Right renal pelvis (tissue), 4 donors: ENCODE measurements at regions not wholly inside any gene's neighbourhood (a gene's known extent, or its start where the extent isn't known, plus 50 kb on each side); places are given as distances from the start of the nearest gene placed in this dataset.
"Not testable (repeated sequence)": the region's sequence is repeated elsewhere in the genome, so short reads cannot be mapped to it uniquely, and the experiment has no call there.

ENCODE experiments used
- DNase-seq, 4 donors: peaks; one replicate each; pipeline ENCODE4 v3.0.0-alpha.2; 2013; ENCODE audit warnings: low read depth in 4 of 4, low spot score in 3 of 4, missing footprints in 1 of 4

- DNase-seq = no peak
These were observed 229.6 kb upstream of the ZNF217 start for GRCh38 chr20:53823121-53823764.

- DNase-seq = no peak
These were observed 228.9 kb upstream of the ZNF217 start for GRCh38 chr20:53822534-53822933.

GRCh38 chr20:53819973-53820451 is 226.4 kb upstream of the ZNF217 start:
- no peak for DNase-seq

- DNase-seq = no peak
These were observed 225.0 kb upstream of the ZNF217 start for GRCh38 chr20:53818457-53819177.

GRCh38 chr20:53817513-53817912 is 223.9 kb upstream of the ZNF217 start:
- not testable (repeated sequence) for DNase-seq

GRCh38 chr20:53816872-53817398 is 223.3 kb upstream of the ZNF217 start:
- DNase-seq = no peak

- DNase-seq = no peak
These were observed 221.9 kb upstream of the ZNF217 start for GRCh38 chr20:53815509-53815908.

- DNase-seq = no peak
These were observed 220.4 kb upstream of the ZNF217 start for GRCh38 chr20:53814060-53814459.

GRCh38 chr20:53813636-53814035 is 220.0 kb upstream of the ZNF217 start:
- DNase-seq = no peak

GRCh38 chr20:53811577-53811976 is 217.9 kb upstream of the ZNF217 start:
- no peak for DNase-seq

GRCh38 chr20:53810661-53811355 is 217.2 kb upstream of the ZNF217 start:
- no peak for DNase-seq

GRCh38 chr20:53809728-53810365 is 216.2 kb upstream of the ZNF217 start:
- no peak for DNase-seq

GRCh38 chr20:53809217-53809616 is 215.6 kb upstream of the ZNF217 start:
- no peak for DNase-seq

GRCh38 chr20:53808733-53809132 is 215.1 kb upstream of the ZNF217 start:
- DNase-seq = no peak

- not testable (repeated sequence) for DNase-seq
These were observed 214.7 kb upstream of the ZNF217 start for GRCh38 chr20:53808302-53808701.

GRCh38 chr20:53806683-53807401 is 213.2 kb upstream of the ZNF217 start:
- DNase-seq = no peak

- DNase-seq = no peak
These were observed 212.3 kb upstream of the ZNF217 start for GRCh38 chr20:53805895-53806384.

- DNase-seq = no peak
These were observed 211.6 kb upstream of the ZNF217 start for GRCh38 chr20:53804920-53805894.

GRCh38 chr20:53804308-53804707 is 210.7 kb upstream of the ZNF217 start:
- DNase-seq = not testable (repeated sequence)
